AG08396 (cell line): ENCODE measurements at regions not wholly inside any gene's neighbourhood (a gene's known extent, or its start where the extent isn't known, plus 50 kb on each side); places are given as distances from the start of the nearest gene placed in this dataset.

Source experiments
- DNase-seq: peaks from one replicate; pipeline ENCODE4 v3.0.0; 2012; ENCODE audit warnings: low spot score, mixed read lengths

- DNase-seq: no peak
Measured at GRCh38 chr14:49464885-49465284, 121.3 kb downstream of the RPS29 start.

DNA sequence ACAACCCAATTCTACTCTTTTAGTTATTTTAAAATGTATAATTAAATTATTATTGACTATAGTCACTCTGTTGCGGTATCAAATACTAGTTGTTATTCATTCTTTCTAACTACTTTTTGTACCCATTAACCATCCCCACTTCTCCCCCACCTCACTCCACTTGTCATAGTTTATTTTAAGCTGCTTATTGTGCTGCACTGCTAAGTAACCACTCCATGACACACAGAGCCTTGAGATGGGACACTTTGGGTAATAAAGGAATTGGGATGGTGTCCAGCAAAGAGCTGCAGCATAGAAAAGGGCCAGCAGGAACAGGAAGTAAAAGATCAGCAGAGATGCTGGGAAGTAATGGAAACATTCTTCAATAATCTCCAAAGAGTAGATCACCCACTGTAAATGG is 123.0 kb downstream of the RPS29 start:
- no peak for DNase-seq

DNA sequence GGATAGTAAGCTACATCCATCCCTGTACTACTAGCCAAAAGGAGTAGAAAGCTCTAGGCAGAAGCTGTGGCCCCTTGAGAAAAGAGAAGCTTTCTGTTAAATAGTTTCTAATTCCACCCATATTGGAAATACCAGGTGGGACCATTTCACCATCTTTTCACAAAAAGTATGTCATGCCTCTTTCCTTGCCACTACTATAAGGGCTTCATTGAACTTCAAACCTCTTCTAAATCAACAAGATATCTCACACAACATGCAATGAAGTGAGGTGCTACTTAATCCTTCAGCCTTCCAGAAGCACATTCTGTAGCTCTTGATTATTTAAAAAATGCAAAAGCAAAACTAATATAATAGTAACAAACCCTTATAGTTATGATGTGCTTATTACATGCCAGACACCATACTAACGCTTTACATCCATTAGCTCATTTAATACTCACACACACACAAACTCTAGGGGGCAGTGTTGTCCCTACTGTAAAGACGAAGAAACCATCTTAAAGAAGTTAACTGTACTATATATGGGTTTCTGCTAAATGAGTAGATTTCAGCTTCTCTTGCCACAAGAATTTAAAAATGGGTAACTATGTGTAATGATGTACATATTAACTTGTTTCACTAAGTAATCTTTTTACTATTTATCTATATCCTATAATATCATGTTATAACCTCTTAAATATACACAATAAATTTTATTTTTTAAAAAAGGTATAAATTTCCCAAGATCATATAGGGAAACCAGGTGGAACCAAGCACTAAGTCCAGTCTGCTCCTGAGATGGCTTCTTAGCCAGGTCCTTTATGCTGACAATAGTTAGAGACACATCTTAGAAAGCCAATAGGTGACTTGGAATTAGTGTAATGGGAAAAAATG is 124.4 kb downstream of the RPS29 start:
- peak; percentile 27 for DNase-seq

GRCh38 chr14:49460662-49461061 is 125.5 kb downstream of the RPS29 start:
- no peak for DNase-seq

GRCh38 chr14:49456589-49456988 is 129.6 kb downstream of the RPS29 start:
- no peak for DNase-seq

- no peak for DNase-seq
Measured at GRCh38 chr14:49451938-49452337, 134.2 kb downstream of the RPS29 start.

GRCh38 chr14:49449749-49450148 is 136.4 kb downstream of the RPS29 start:
- DNase-seq: no peak

GRCh38 chr14:49447540-49448107 is 138.6 kb downstream of the RPS29 start:
- DNase-seq: no peak

DNA sequence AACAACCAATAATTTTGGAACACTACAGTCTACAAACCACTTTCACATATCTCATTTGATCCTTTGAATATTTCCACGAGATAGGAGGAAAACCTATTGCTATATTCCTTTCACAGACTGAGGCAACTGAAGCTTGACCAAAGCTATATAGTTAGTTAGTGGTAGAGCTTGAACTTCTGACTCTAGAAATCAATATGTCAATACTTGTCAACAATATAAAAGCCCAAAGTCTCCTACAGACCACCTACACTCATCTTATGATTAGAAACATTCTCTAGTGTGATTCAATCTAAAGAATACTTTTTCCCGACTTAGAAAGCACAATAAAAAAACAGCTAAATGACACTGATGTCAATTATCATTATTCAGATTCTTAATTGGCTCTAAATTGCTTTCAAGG is 139.4 kb downstream of the RPS29 start:
- no peak for DNase-seq

DNA sequence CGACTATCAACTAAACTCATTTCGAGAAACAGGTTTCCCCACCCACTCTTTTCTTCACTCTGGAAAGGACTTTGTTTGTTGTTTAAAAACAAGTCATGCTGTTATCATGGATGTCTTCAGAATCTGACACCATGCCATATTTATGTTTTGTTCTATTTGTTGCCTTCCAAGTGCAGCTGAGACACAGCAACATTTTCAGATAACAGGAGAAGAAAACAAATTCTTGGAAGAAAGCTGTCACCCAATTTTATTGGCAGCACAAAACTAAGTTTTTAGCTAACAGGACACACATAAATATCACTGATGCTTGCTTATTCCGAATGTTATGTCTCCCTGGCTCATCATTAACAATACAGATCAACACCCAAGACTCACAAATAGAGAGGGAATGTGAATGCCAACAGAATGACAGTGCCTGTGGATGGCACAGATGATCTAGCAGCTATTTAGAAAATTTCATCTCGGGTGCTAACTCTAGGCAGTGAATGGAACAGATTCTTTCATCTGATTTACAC is 147.9 kb downstream of the RPS29 start:
- no peak for DNase-seq

- no peak for DNase-seq
Measured at GRCh38 chr14:49428076-49428475, 158.1 kb downstream of the RPS29 start.

- no peak for DNase-seq
Measured at GRCh38 chr14:49427117-49427516, 159.1 kb downstream of the RPS29 start.

GRCh38 chr14:49425921-49426320 is 160.3 kb downstream of the RPS29 start:
- DNase-seq: no peak

- DNase-seq: no peak
Measured at GRCh38 chr14:49424436-49425331, 161.5 kb downstream of the RPS29 start.

GRCh38 chr14:49420201-49420600 is 166.0 kb downstream of the RPS29 start:
- DNase-seq: no peak

GRCh38 chr14:49418789-49419188 is 167.4 kb downstream of the RPS29 start:
- DNase-seq: no peak

GRCh38 chr14:49417790-49418189 is 168.4 kb downstream of the RPS29 start:
- no peak for DNase-seq

- DNase-seq: no peak
Measured at GRCh38 chr14:49408187-49408933, 177.8 kb downstream of the RPS29 start.

DNA sequence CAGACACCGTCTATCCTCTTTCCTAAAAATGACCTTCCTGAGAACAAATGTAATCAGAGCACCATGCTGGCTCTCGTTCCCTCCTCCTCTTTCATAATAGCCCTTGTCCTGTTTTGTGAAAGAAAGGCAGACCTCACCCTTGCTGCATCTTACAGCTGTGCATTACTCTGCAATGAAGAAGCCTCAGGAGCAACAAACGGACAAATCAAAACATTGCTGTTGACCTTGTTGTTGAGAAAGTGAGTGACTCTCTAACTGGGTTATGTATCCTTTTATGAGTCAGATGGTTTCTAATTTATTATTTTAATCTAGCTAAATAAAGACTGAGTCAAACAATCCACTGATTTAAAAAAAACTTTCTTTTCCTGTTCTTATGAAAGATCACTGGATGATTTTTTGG is 180.9 kb downstream of the RPS29 start:
- peak; percentile 36 for DNase-seq

DNA sequence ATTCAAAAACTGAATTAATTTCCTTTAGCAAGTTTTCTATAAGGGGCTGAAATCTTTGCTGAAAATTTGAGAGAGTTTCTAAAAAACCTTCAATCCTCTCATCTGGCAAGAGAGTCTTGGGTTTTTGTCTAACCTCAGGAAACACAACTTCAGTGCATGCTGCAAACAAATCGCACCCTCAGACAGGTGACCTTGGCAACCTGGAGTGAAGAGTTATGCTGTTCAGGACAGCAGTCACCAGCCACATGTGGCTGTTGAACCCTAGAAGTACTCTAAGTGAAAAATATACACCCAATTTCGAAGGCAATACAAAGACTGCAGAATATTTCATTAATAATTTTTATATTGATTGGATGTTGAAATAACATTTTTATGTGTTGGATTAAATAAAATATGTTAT is 184.8 kb downstream of the RPS29 start:
- DNase-seq: no peak

GRCh38 chr14:49396801-49397200 is 189.4 kb downstream of the RPS29 start:
- DNase-seq: no peak

DNA sequence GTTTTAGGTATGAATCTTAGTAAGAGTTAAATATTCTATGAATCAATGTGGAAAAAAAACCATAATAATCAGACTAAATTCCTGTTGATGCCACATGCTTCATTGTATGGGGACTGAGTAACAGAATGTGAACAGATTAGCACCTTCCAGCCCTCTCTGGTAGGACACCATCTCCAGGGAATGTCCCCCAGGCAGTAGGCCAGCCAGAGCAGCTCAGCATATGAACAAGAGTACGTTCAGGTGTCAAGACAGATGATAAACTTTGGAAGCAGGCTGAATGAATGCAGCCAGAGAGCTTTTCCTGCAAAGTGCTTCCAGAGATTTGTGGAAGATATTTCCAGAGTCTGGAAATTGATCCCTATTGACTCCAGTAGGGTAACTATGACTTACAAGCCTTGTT is 204.4 kb downstream of the RPS29 start:
- DNase-seq: no peak
